Posterior cingulate gyrus (tissue), 11 donors: ENCODE measurements at regions not wholly inside any gene's neighbourhood (a gene's known extent, or its start where the extent isn't known, plus 50 kb on each side); places are given as distances from the start of the nearest gene placed in this dataset.
A peak's percentile ranks its signal among the peaks of the same experiment; 100 is the strongest.
"Not testable (repeated sequence)": the region's sequence is repeated elsewhere in the genome, so short reads cannot be mapped to it uniquely, and the experiment has no call there.

Experiments
- DNase-seq, 10 donors: peaks; one replicate each; pipeline versions ENCODE4 v3.0.0 to v3.0.0-alpha.2; 2020 to 2021; ENCODE audit warnings: mixed read lengths in 3 of 10
- intact Hi-C: fragments of 100-400 bp; cut with DNase I; formaldehyde crosslinking; loops from one replicate; pipeline ENCODE4 v1.15.1; 2023

GRCh38 chr13:50220938-50221337, 205.7 kb downstream of the KCNRG start:
- intact Hi-C loops, result no loop called here
- DNase-seq, result no peak

GRCh38 chr13:50222569-50223332, 207.5 kb downstream of the KCNRG start:
- peak in 5 of 10 donors; percentile 19 to 82 (median 42) for DNase-seq
- intact Hi-C loops, result no loop called here

GRCh38 chr13:50224534-50224933, 209.3 kb downstream of the KCNRG start:
- DNase-seq, result no peak
- intact Hi-C loops, result no loop called here

GRCh38 chr13:50225193-50226155, 210.2 kb downstream of the KCNRG start:
- DNase-seq, result no peak
- intact Hi-C loops, result no loop called here

GRCh38 chr13:50226515-50227155, 211.4 kb downstream of the KCNRG start:
- intact Hi-C loops, result no loop called here
- no peak for DNase-seq

GRCh38 chr13:50227361-50227760, 212.1 kb downstream of the KCNRG start:
- DNase-seq, result no peak
- intact Hi-C loops, result no loop called here

- intact Hi-C loops, result no loop called here
- peak in 1 of 10 donors; percentile 68 for DNase-seq
Observed at GRCh38 chr13:50228527-50228926, 213.3 kb downstream of the KCNRG start.

- no peak for DNase-seq
Observed at GRCh38 chr13:50229960-50230661, 214.9 kb downstream of the KCNRG start.

GRCh38 chr13:50230662-50230978, 215.4 kb downstream of the KCNRG start:
- DNase-seq, result no peak
- intact Hi-C loops, result no loop called here

More at GRCh38 chr13:50229960-50230661, 214.9 kb downstream of the KCNRG start:
- intact Hi-C loops, result no loop called here

GRCh38 chr13:50233574-50233973, 218.3 kb downstream of the KCNRG start:
- intact Hi-C loops, result not testable (repeated sequence)

GRCh38 chr13:50235604-50236342, 220.5 kb downstream of the KCNRG start:
- no peak for DNase-seq
- intact Hi-C loops, result no loop called here

More at GRCh38 chr13:50233574-50233973, 218.3 kb downstream of the KCNRG start:
- not testable (repeated sequence) for DNase-seq

GRCh38 chr13:50236898-50237318, 221.7 kb downstream of the KCNRG start:
- DNase-seq, result no peak
- intact Hi-C loops, result no loop called here

- intact Hi-C loops, result no loop called here
- no peak for DNase-seq
Observed at GRCh38 chr13:50238922-50239321, 223.7 kb downstream of the KCNRG start.

GRCh38 chr13:50241479-50241878, 226.2 kb downstream of the KCNRG start:
- DNase-seq, result no peak
- intact Hi-C loops, result no loop called here

- intact Hi-C loops, result no loop called here
Observed at GRCh38 chr13:50243931-50244330, 228.7 kb downstream of the KCNRG start.

GRCh38 chr13:50244355-50244712, 229.1 kb downstream of the KCNRG start:
- no peak for DNase-seq
- intact Hi-C loops, result no loop called here

More at GRCh38 chr13:50243931-50244330, 228.7 kb downstream of the KCNRG start:
- DNase-seq, result no peak

- intact Hi-C loops, result no loop called here
- no peak for DNase-seq
Observed at GRCh38 chr13:50244713-50245574, 229.7 kb downstream of the KCNRG start.

GRCh38 chr13:50247223-50247622, 232.0 kb downstream of the KCNRG start:
- no peak for DNase-seq
- intact Hi-C loops, result no loop called here
